Esophagus squamous epithelium (tissue), 5 donors: ENCODE measurements at regions not wholly inside any gene's neighbourhood (a gene's known extent, or its start where the extent isn't known, plus 50 kb on each side); places are given as distances from the start of the nearest gene placed in this dataset.
"Not testable (repeated sequence)": the region's sequence is repeated elsewhere in the genome, so short reads cannot be mapped to it uniquely, and the experiment has no call there.

Experiments
- DNase-seq: peaks from one replicate; lab custom pipeline; 2025; lab: John Stamatoyannopoulos, UW
- H3K27ac ChIP-seq, 4 donors: fragments of 200-600 bp; sonication (generic); one replicate each; pipeline ENCODE4 v1.5.1; 2016 to 2019; ENCODE audit warnings: mild to moderate bottlenecking in 1 of 4
- H3K27me3 ChIP-seq, 4 donors: fragments of 200-600 bp; sonication (generic); 1 replicate in 3 of 4; 2 replicates in 1 of 4; pipeline versions ENCODE4 v1.5.1 to v1.6.0; 2017 to 2021; ENCODE audit warnings: antibody characterized with exemption in 1 of 4
- H3K36me3 ChIP-seq, 3 donors: fragments of 200-600 bp; sonication (generic); one replicate each; pipeline ENCODE4 v1.5.1; 2016 to 2019
- H3K4me1 ChIP-seq, 3 donors: fragments of 200-600 bp; sonication (generic); one replicate each; pipeline ENCODE4 v1.5.1; 2017 to 2019
- H3K4me3 ChIP-seq, 4 donors: fragments of 200-600 bp; sonication (generic); 1 replicate in 3 of 4; 2 replicates in 1 of 4; pipeline ENCODE4 v1.5.1; 2016 to 2019; ENCODE audit warnings: mild to moderate bottlenecking in 2 of 4, moderate library complexity in 1 of 4
- H3K9me3 ChIP-seq, 3 donors: fragments of 200-600 bp; sonication (generic); one replicate each; pipeline ENCODE4 v1.5.1; 2016 to 2019
- POLR2A ChIP-seq, 4 donors: fragments of 450-650 bp; IDR thresholded peaks; one replicate each; pipeline ENCODE4 v1.6.1; 2017; ENCODE audit warnings: antibody characterized with exemption in 4 of 4, mild to moderate bottlenecking in 4 of 4, moderate library complexity in 3 of 4
- WGBS, 2 donors: methylation state at CpG; one replicate each; pipeline ENCODE4 v1.1.5; 2018; 5-methylcytosine and 5-hydroxymethylcytosine counted together
- intact Hi-C: fragments of 100-400 bp; cut with DNase I; formaldehyde crosslinking; loops from one replicate; pipeline ENCODE4 v1.15.0; 2022
- TF ChIP-seq, protein P1 (sequence below), 6 experiments: fragments of 450-650 bp in 4 of 6; fragments of 200-600 bp in 2 of 6; sonication (generic) in 2 of 6; IDR thresholded peaks; one replicate each; pipeline ENCODE4 v1.5.1; 2016 to 2019; ENCODE audit warnings: antibody characterized with exemption in 6 of 6, mild to moderate bottlenecking in 4 of 6, moderate library complexity in 4 of 6
- donor health status: DM: yes; HTN: yes; CAD: no.

DNA sequence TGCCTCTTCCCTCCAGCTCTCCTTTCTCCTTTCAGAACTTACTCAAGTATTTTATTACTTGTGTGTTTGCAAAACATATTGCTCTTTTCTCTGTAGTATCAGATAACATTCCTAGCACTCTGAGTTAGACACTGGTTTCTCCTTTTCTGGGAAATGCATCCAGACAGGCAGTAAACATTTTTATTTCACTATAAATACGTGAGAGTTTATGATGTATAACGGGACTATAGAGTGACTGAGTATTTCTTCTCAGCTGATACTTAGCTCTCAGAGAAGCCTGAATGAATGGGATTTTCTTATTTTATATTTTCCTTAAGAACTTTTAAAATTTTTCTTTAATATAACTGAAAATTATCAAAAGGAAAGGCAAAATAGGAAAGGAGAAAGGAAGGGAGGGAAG is 211.2 kb upstream of the EDNRB start:
- no peak overlapping the region for H3K27ac ChIP-seq
- 59 to 72% methylated on average over 2 of the region's 2 CpGs for WGBS, 2 donors
- no peak overlapping the region for H3K4me3 ChIP-seq
- no peak for TF ChIP-seq POLR2A (IDR thresholded peaks at IDR 0.05)
- intact Hi-C loops, result no loop called here
- H3K36me3 ChIP-seq, result no peaks in the 10 kb centered on the region
- H3K9me3 ChIP-seq, result no peaks in the 10 kb centered on the region
- no peaks in the 10 kb centered on the region for H3K27me3 ChIP-seq
- DNase-seq, result no peak
- H3K4me1 ChIP-seq, result no peaks in the 10 kb centered on the region

DNA sequence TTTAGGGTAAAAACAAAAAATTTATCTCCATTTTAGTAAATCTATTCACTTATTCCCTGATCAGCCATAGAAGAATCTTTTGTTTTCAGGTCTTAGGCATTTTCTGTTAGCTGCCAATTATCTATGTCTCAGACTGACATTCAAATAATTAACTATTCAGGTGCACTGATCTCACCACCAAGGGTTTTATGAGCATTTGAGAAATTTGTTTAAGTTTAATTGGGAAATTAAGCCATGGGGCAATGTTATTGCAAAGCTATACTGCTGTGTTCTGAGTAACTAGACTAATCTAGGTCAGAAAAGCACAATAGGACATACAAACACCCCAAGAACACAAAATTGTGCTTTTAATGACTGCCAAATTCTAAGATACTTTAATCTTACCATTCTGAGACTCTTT is 210.7 kb upstream of the EDNRB start:
- Histone ChIP-seq H3K36me3 (no peaks in the 10 kb centered on the region), H3K27me3 (no peaks in the 10 kb centered on the region), H3K27ac (no peak overlapping the region), H3K4me1 (no peaks in the 10 kb centered on the region), H3K4me3 (no peak overlapping the region), H3K9me3 (no peaks in the 10 kb centered on the region)
- intact Hi-C loops, result no loop called here
- no peak for DNase-seq
- TF ChIP-seq, protein P1, sequence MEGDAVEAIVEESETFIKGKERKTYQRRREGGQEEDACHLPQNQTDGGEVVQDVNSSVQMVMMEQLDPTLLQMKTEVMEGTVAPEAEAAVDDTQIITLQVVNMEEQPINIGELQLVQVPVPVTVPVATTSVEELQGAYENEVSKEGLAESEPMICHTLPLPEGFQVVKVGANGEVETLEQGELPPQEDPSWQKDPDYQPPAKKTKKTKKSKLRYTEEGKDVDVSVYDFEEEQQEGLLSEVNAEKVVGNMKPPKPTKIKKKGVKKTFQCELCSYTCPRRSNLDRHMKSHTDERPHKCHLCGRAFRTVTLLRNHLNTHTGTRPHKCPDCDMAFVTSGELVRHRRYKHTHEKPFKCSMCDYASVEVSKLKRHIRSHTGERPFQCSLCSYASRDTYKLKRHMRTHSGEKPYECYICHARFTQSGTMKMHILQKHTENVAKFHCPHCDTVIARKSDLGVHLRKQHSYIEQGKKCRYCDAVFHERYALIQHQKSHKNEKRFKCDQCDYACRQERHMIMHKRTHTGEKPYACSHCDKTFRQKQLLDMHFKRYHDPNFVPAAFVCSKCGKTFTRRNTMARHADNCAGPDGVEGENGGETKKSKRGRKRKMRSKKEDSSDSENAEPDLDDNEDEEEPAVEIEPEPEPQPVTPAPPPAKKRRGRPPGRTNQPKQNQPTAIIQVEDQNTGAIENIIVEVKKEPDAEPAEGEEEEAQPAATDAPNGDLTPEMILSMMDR (IDR thresholded peaks at IDR 0.05), result no peak
- TF ChIP-seq POLR2A (IDR thresholded peaks at IDR 0.05), result no peak

- Histone ChIP-seq H3K4me3 (no peak overlapping the region), H3K36me3 (no peaks in the 10 kb centered on the region), H3K4me1 (peaks cover 0 to 9% (median 0%) of the 10 kb centered on the region in 3 donors), H3K27me3 (peaks cover 0 to 18% (median 0%) of the 10 kb centered on the region in 4 donors), H3K9me3 (no peaks in the 10 kb centered on the region), H3K27ac (no peak overlapping the region)
- 27 to 34% methylated on average over 13 of the region's 13 CpGs for WGBS, 2 donors
- DNase-seq, result no peak
- intact Hi-C loops, result no loop called here
- TF ChIP-seq POLR2A (IDR thresholded peaks at IDR 0.05), result no peak
- TF ChIP-seq, protein P1 (IDR thresholded peaks at IDR 0.05), result peak; percentile 71 to 82 (median 79)
Measured at GRCh38 chr13:78121459-78122348, 203.1 kb upstream of the EDNRB start.

- H3K36me3 ChIP-seq, result no peaks in the 10 kb centered on the region
- H3K4me1 ChIP-seq, result peaks cover 0 to 9% (median 0%) of the 10 kb centered on the region in 3 donors
- no peak for DNase-seq
- no peak overlapping the region for H3K27ac ChIP-seq
- TF ChIP-seq, protein P1 (IDR thresholded peaks at IDR 0.05), result no peak
- TF ChIP-seq POLR2A (IDR thresholded peaks at IDR 0.05), result no peak
- H3K4me3 ChIP-seq, result no peak overlapping the region
- WGBS, 2 donors, result 29% methylated on average over 3 of the region's 3 CpGs
- no peaks in the 10 kb centered on the region for H3K9me3 ChIP-seq
- H3K27me3 ChIP-seq, result peaks cover 0 to 18% (median 0%) of the 10 kb centered on the region in 4 donors
- intact Hi-C loops, result no loop called here
Measured at GRCh38 chr13:78121001-78121400, 202.4 kb upstream of the EDNRB start.

DNA sequence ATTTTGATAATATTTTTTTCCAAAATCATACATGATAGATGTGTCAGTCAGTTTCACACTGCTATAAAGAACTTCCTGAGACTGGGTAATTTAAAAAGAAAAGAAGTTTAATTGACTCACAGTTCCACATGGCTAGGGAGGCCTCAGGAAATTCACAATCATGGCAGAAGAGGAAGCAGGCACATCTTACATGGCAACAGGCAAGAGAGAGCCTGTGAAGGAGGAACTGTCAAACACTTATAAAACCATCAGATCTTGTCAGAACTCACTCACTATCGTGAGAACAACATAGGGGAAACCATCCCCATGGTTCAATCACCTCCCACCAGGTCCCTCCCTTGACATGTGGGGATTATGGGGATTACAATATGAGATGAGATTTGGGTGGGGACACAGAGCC is 201.5 kb upstream of the EDNRB start:
- H3K9me3 ChIP-seq, H3K4me1 ChIP-seq, H3K36me3 ChIP-seq, H3K4me3 ChIP-seq, H3K27ac ChIP-seq, DNase-seq, intact Hi-C loops: not testable (repeated sequence)
- peaks cover 0 to 18% (median 0%) of the 10 kb centered on the region in 4 donors for H3K27me3 ChIP-seq
- WGBS, 2 donors, result 15 to 29% methylated on average over 1 of the region's 1 CpG

GRCh38 chr13:78117070-78117469 is 198.4 kb upstream of the EDNRB start:
- not testable (repeated sequence) for DNase-seq, H3K4me1 ChIP-seq, H3K36me3 ChIP-seq, H3K27ac ChIP-seq, H3K4me3 ChIP-seq, H3K27me3 ChIP-seq, H3K9me3 ChIP-seq
- 33% methylated on average over 2 of the region's 2 CpGs; no CpG with 5 or more reads in 1 of the 2 donors for WGBS, 2 donors
- intact Hi-C loops, result loop anchor here (2.0 kb wide), 1 partner anchor 332 kb away; no protein-coding TSS in a partner anchor
